ENCODE measurements at regions not wholly inside any gene's neighbourhood (a gene's known extent, or its start where the extent isn't known, plus 50 kb on each side); places are given as distances from the start of the nearest gene placed in this dataset.

- 0% methylated on average over 3 of the region's 3 CpGs for WGBS (ENCODE audit: insufficient coverage, low coverage, missing lambda C conversion rate)
- Histone ChIP-seq H3K4me2 (ENCODE audit: insufficient read depth, low read length) (no peak overlapping the region), H3K4me3 (no peak overlapping the region), H2AFZ (ENCODE audit: low read depth, low read length) (no peak overlapping the region), H3K79me2 (ENCODE audit: control insufficient read depth, insufficient read depth, low read length) (no peaks in the 10 kb centered on the region), H3K9me1 (ENCODE audit: control insufficient read depth, insufficient read depth, low read length) (no peaks in the 10 kb centered on the region), H3K9me3 (replicated peaks; ENCODE audit: control insufficient read depth, insufficient read depth, low read depth, low read length) (no peaks in the 10 kb centered on the region), H3K36me3 (ENCODE audit: control insufficient read depth, insufficient read depth, low read length) (no peaks in the 10 kb centered on the region), H3K27me3 (ENCODE audit: control insufficient read depth in 2 of 2, insufficient read depth in 2 of 2, low read length in 2 of 2) (peaks cover 0 to 2% of the 10 kb centered on the region in 2 experiments; a peak in 1 of 5 replicates), H3K4me1 (replicated peaks in 1 of 2; ENCODE audit: control insufficient read depth in 2 of 2, insufficient read depth in 2 of 2, low read length in 2 of 2) (no peaks in the 10 kb centered on the region), H3K9ac (ENCODE audit: insufficient read depth in 1 of 2, low read depth in 2 of 2, low read length in 2 of 2) (no peak overlapping the region), H4K20me1 (replicated peaks; ENCODE audit: control insufficient read depth, insufficient read depth, low read length) (no peaks in the 10 kb centered on the region), H3K27ac (ENCODE audit: extremely low read depth, low read depth, low read length) (no peak overlapping the region)
- POLR2A ChIA-PET, result interaction anchor here (0.8 kb wide), 1 partner anchor 10 kb away, joined by 3 read pairs; no protein-coding TSS in a partner anchor
- no peak for TF ChIP-seq ZNF124 (CRISPR knock-in tag; IDR thresholded peaks at IDR 0.05)
- no peak for TF ChIP-seq HNRNPL (IDR thresholded peaks at IDR 0.05; ENCODE audit: low read depth, low read length)
- no peak for TF ChIP-seq ZNF274 (IDR thresholded peaks at IDR 0.05; ENCODE audit: borderline replicate concordance, low read depth, low read length)
- TF ChIP-seq CBX2 (IDR thresholded peaks at IDR 0.05; ENCODE audit: insufficient read depth, low read length, poor library complexity, severe bottlenecking), result no peak
- intact Hi-C loops (cut with micrococcal nuclease) (no loop called here), in situ Hi-C loops (cut with MboI) (no loop called here)
- BruUV-seq (replicated peaks), result no TSS peak
- FAIRE-seq, result no peak
- no peak for DNase-seq (ENCODE audit: extremely low read depth in 1 of 4, low spot score in 3 of 4)
- no peak for ATAC-seq
- CTCF ChIA-PET (ENCODE audit: low intra/inter-chr PET ratio), result no interaction called here
Measured at GRCh38 chr5:122691931-122692330, 82.9 kb upstream of the SNX2 start.

DNA sequence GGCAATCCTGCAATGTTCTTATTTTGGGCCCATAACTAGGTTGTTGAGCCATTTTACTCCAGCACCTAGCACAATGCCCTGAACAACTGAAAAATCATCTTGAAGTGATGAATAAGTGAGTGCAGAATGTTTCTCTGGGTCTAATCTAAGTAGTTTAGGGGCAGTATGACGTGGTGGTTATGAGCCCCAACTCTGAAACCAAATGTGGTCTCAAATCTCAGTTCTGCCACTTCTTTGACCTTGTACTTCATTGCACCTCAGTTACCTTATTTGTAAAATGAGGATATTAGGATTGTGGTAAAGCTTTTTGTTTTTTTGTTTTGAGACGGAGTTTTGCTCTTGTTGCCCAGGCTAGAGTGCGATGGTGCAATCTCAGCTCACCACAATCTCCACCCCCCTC is 80.9 kb upstream of the SNX2 start:
- ATAC-seq (no peak), DNase-seq (ENCODE audit: extremely low read depth in 1 of 4, low spot score in 3 of 4) (no peak), FAIRE-seq (no peak)
- ChIA-PET CTCF (ENCODE audit: low intra/inter-chr PET ratio) (no interaction called here), POLR2A (no interaction called here)
- WGBS (ENCODE audit: insufficient coverage, low coverage, missing lambda C conversion rate), result 4% methylated on average over 3 of the region's 3 CpGs
- Histone ChIP-seq H4K20me1 (replicated peaks; ENCODE audit: control insufficient read depth, insufficient read depth, low read length) (no peaks in the 10 kb centered on the region), H3K9me3 (replicated peaks; ENCODE audit: control insufficient read depth, insufficient read depth, low read depth, low read length) (no peaks in the 10 kb centered on the region), H3K36me3 (ENCODE audit: control insufficient read depth, insufficient read depth, low read length) (no peaks in the 10 kb centered on the region), H3K79me2 (ENCODE audit: control insufficient read depth, insufficient read depth, low read length) (no peaks in the 10 kb centered on the region), H3K9me1 (ENCODE audit: control insufficient read depth, insufficient read depth, low read length) (no peaks in the 10 kb centered on the region), H3K4me3 (no peak overlapping the region), H3K27ac (ENCODE audit: extremely low read depth, low read depth, low read length) (no peak overlapping the region), H3K4me2 (ENCODE audit: insufficient read depth, low read length) (no peak overlapping the region), H3K27me3 (ENCODE audit: control insufficient read depth in 2 of 2, insufficient read depth in 2 of 2, low read length in 2 of 2) (peaks cover 0 to 2% of the 10 kb centered on the region in 2 experiments; a peak in 1 of 5 replicates), H2AFZ (ENCODE audit: low read depth, low read length) (no peak overlapping the region), H3K4me1 (replicated peaks in 1 of 2; ENCODE audit: control insufficient read depth in 2 of 2, insufficient read depth in 2 of 2, low read length in 2 of 2) (no peaks in the 10 kb centered on the region), H3K9ac (ENCODE audit: insufficient read depth in 1 of 2, low read depth in 2 of 2, low read length in 2 of 2) (no peak overlapping the region)
- in situ Hi-C loops (cut with MboI), result no loop called here
- no TSS peak for BruUV-seq (replicated peaks)
- intact Hi-C loops (cut with micrococcal nuclease), result no loop called here
- TF ChIP-seq EP300 (IDR thresholded peaks at IDR 0.05; ENCODE audit: low read length), result no peak
- no peak for TF ChIP-seq PBX2 (CRISPR knock-in tag; IDR thresholded peaks at IDR 0.05; ENCODE audit: low read depth)
- no peak for TF ChIP-seq PBX2 (tag; conservative IDR thresholded peaks at IDR 0.05; ENCODE audit: low read depth)
- no peak for TF ChIP-seq ETV1 (tag; conservative IDR thresholded peaks at IDR 0.05; ENCODE audit: low read depth)
- TF ChIP-seq CREB3L1 (IDR thresholded peaks at IDR 0.05; ENCODE audit: borderline replicate concordance, low read depth), result no peak
- no peak for TF ChIP-seq ZC3H8 (IDR thresholded peaks at IDR 0.05)
- no peak for TF ChIP-seq U2AF1 (optimal IDR thresholded peaks at IDR 0.05; ENCODE audit: low read depth, low read length)
- TF ChIP-seq YBX1 (IDR thresholded peaks at IDR 0.05), result no peak
- TF ChIP-seq ZBTB8A (IDR thresholded peaks at IDR 0.05; ENCODE audit: partially characterized antibody), result no peak
- no peak for TF ChIP-seq EWSR1 (IDR thresholded peaks at IDR 0.05; ENCODE audit: borderline replicate concordance, low read depth, partially characterized antibody)
